HG02623 (cell line): ENCODE measurements at regions not wholly inside any gene's neighbourhood (a gene's known extent, or its start where the extent isn't known, plus 50 kb on each side); places are given as distances from the start of the nearest gene placed in this dataset.
"Not testable (repeated sequence)": the region's sequence is repeated elsewhere in the genome, so short reads cannot be mapped to it uniquely, and the experiment has no call there.

Experiments
- ATAC-seq: cut with Tn5 transposase; IDR thresholded peaks from one replicate; pipeline ENCODE4 v1.9.1; 2021; ENCODE audit warnings: moderate library complexity; ENCODE audit not compliant: unreplicated experiment

- no peak for ATAC-seq
Measured at GRCh38 chrX:86887341-86887740, 630.3 kb upstream of the KLHL4 start.

DNA sequence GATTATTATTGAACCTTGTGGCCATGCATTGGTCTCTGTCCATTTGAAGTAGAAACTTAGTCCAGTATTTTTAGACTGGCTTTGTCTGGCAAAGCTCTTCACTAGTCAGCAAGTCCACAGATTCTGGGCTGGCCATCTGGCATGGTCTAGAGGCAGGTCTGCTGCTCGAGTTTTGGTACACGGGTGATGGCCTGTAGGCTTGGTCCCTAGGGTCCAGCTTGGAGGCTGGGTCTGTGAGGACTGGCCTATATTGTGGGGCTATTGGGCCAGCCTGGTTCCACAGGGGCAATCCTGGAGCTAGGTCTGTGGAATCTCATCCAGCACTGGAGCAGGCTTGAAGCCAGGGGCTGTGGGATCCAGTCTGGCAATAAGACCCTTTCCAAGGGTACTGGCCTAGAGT lies 607.6 kb upstream of the KLHL4 start:
- ATAC-seq: no peak

DNA sequence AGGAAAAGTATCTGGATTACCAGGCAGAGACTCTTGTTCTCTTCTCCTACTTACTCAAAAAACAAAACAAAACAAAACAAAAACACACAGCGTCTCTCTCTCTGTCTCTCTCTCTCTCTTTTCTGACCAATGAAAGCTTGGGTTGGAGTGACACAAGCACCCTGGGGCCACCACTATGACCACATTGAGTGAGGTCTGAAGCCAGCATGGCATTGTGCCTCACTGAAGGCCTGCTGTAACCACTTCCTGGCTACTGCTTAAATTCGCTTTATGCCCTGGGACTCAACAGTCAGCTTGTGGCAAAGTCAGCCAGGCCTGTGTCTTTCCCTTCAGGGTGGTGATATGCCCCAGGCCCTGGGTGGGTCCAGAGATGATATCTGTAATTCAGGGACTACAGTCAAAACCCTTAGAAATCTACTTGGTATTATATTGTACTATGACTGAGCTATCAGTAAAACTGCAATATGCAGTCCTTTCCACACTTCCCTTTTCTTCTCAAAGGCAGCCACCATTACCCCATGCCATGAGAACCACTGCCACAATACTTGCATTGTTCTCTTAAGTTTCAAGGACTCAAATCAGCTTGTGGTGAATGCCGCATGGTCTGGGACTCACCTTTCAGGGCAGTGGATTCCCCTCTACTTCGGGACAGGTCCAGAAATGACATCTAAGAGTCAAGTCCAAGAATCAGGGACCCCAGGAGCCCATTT lies 606.8 kb upstream of the KLHL4 start:
- ATAC-seq: no peak

- no peak for ATAC-seq
Measured at GRCh38 chrX:86914569-86914968, 603.0 kb upstream of the KLHL4 start.

GRCh38 chrX:86917959-86918358 lies 599.6 kb upstream of the KLHL4 start:
- ATAC-seq: no peak

- ATAC-seq: no peak
Measured at GRCh38 chrX:86930419-86930818, 587.2 kb upstream of the KLHL4 start.

DNA sequence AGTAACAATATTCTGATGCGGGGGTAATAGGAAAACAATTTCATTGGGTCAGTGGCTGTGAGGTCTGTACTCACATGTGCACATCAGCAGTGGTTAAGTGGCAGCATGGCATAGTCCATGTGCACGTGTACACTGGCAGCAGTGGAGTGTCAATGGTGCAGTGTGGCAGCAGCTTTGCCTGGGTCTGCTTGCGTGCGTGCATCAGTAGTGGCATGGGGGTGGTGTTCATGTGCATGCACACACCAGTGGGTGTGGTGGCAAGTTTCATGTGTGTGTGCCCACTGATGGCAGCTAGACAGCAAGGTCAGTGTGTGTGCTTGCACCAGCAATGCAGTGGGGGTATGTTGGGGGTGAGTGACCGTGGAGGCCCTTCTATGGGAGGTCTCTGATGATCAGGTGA lies 581.6 kb upstream of the KLHL4 start:
- no peak for ATAC-seq

GRCh38 chrX:86946569-86946968 lies 571.0 kb upstream of the KLHL4 start:
- ATAC-seq: peak; percentile 79

DNA sequence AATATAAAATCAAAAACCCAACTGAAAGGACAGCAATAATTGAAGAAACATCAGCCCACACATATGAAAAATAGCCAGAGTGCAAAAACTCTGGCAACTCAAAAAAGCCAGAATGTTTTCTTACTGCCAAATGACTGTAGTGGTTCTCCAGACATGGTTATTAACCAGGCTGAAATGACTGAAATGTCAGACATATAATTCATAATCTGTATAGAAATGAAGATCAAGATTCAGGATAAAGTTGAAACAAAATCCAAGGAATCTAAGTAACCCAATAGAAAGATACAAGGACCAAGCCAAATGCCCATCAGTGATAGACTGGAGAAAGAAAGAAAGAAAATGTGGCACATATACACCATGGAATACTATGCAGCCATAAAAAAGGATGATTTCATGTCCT lies 553.3 kb upstream of the KLHL4 start:
- ATAC-seq: no peak

- no peak for ATAC-seq
Measured at GRCh38 chrX:86981326-86981879, 536.2 kb upstream of the KLHL4 start.

DNA sequence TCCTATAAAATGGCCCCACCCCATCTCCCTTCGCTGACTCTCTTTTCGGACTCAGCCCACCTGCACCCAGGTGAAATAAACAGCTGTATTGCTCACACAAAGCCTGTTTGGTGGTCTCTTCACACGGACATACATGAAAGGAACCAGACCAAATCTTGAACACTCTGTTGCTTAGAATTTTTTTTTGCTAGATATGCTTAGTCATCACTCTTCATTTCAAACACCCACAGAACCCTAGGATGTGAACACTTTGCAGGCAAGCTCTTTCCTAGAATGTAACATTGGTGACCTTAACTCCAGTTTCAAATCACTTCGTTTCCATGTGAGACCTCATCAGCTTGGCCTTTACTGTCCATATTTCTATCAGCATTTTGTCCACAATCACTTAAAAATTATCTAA lies 530.3 kb upstream of the KLHL4 start:
- ATAC-seq: not testable (repeated sequence)

DNA sequence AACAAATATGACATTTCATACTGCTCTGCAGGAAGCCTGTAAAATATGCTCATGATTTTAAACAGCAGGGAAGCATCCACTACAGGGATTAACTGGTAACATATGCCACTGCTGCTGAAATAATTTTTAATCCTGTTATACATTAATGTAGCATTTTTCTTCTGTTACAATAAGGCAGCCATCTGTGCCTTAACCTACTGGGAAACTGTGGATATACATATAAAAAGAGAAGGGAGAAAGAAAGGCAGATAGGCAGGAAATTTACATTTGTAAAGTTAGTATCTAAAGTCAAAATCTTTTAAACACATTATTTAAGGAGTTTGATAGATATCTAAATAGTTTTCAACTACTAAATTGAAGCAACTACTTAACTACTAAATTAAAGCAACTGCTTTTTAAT lies 514.6 kb upstream of the KLHL4 start:
- ATAC-seq: no peak

- no peak for ATAC-seq
Measured at GRCh38 chrX:87005183-87005582, 512.4 kb upstream of the KLHL4 start.

DNA sequence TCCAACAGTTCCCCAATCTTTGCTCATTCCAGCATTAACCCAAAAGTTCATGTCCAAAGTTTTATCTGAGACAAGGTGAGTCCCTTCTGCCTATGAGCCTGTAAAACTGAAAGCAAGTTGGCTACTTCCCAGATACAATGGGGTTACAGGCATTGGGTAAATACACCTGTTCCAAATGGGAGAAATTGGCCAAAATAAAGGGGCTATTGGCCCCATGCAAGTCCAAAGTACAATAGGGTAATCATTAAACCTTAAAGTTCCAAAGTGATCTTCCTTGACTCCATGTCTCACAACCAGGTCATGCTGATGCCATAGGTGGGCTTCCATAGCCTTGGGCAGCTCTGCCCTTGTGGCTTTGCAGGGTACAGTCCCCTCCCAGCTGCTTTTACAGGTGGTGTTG lies 511.7 kb upstream of the KLHL4 start:
- ATAC-seq: no peak

DNA sequence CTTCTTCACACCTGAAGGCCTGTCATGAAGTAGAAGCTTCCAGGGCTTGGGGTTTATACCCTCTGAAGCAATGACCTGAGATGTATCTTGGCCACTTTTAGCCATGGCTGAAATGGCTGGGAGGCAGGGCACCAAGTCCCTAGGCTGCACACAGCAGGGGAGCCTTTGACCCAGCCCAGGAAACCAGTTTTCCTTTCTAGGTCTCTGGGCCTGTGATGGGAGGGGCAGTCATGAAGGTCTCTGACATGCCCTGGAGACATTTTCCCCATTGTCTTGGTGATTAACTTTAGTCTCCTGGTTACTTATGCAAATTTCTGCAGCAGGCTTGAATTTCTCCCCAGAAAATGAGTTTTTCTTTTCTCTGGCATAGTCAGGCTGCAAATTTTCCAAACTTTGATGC lies 511.0 kb upstream of the KLHL4 start:
- ATAC-seq: no peak

DNA sequence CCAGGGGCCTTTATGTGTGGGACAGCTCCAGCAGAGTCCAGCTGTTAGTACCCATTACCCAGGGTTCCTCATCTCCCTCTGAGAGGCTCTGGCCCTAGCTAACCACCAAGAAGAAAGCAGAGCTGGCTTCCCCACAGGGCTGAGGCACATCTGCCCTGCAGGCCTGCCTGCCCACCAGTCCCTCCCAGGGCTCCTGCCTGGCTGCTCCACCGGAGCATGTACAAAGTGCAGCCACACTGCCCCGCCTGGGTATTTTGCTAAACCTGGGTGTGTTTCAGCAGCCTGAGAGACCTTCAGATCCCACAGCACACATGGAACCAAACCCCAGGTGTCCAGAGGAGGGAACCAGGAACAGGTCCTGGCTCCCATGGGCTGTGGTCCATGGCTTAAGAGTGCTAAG lies 500.4 kb upstream of the KLHL4 start:
- ATAC-seq: no peak

- ATAC-seq: not testable (repeated sequence)
Measured at GRCh38 chrX:87033115-87033514, 484.5 kb upstream of the KLHL4 start.

DNA sequence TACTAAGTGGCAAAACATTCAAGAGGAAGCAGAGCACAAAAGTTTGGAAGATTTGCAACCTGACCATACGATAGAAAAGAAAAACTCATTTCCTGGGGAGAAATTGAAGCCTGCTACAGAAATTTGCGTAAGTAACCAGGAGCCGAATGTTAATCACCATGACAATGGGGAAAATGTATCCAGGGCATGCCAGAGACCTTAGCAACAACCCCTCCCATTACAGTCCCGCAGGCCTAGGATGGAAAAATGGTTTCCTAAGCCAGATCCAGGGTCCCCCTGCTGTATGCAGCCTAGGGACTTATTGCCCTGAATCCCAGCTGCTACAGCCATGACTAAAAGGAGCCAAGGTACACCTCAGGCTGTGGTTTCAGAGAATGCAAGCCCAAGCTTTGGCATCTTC lies 472.2 kb upstream of the KLHL4 start:
- ATAC-seq: no peak

DNA sequence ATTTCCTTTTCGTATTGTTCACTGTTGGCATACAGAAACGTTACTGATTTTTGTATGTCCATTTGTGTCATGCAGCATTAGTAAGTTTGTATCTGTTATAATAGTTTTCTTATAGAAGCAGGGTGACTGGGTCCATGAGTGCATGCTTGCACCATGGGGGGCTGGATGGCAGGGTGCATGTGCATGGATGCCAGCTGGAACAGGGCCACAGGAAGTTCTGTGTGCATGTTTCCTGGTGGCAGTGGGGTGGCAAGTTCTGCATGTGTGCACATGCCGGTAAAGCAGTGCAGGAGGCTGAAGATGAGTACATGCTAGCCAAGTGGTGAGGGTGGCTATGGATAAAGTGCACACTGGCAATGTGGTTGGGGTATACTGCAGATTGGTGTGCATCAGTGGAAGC lies 468.0 kb upstream of the KLHL4 start:
- ATAC-seq: no peak

DNA sequence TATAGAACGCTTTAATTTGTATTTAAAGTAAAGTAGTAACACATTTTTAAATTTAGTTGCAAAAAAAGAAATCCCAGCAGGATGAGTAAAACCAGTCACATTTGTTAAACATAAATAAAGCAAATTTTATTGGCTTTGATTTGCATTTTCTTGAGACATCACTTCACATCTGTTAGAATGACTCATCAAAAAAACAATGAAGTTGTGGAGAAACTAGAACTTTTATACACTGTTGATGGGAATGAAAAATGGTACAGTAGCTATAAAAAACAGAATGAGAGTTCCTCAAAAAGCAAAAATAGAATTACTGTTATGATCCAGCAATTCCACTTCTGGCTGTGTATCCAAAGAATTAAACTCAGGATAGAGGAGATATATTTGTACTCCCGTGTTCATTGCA lies 454.0 kb upstream of the KLHL4 start:
- ATAC-seq: no peak

GRCh38 chrX:87064502-87064901 lies 453.1 kb upstream of the KLHL4 start:
- no peak for ATAC-seq

DNA sequence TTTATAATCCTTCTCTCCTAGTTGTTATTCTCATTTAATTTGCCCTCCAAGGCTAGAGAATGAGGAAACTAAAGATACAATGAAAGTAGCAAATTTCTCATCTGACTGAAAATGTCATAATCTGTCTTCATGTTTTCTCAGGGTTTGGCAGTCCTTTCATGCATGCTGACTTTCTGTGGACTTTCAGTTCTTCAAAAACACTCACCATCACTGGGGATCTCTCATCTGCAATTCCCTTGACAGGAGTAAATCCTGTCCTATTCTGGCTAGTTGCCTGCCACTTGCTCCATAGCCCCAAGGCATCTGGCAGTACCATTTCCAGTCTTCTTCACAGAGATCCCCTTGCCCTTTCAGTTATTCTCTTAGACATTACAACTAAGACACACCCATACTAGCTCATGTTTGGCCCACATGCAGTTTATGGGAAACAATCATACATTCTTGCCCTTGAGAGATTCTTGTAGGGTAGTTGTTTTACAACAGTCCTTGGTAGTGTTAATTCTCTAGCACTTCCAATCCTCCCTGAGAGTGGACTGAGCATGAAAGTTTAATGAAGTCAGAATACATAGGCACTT lies 449.7 kb upstream of the KLHL4 start:
- no peak for ATAC-seq

GRCh38 chrX:87078231-87078630 lies 439.4 kb upstream of the KLHL4 start:
- no peak for ATAC-seq
